ENCODE measurements at regions not wholly inside any gene's neighbourhood (a gene's known extent, or its start where the extent isn't known, plus 50 kb on each side); places are given as distances from the start of the nearest gene placed in this dataset.

DNA sequence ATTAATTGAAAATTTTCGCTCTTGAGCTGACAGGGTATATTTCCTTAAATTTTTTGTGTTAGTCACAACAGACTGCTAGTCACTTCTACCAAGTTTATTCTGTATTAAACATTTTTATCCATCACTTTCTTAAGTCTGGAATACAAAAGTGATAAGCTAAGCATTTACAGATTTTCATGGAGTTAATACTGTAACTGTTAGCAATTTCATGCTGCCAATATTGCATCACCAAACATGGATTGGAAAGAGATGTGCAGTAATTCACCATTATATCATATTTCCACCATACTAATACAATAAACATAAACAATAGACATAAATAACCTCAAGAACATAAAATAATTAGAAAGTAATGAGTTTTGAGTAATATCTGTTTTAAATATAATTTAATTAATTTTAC is 854.0 kb upstream of the CITED2 start:
- TF ChIP-seq SUZ12 (IDR thresholded peaks at IDR 0.05; ENCODE audit: extremely low read depth, insufficient read depth, insufficient read length) (no peak), ZNF274 (IDR thresholded peaks at IDR 0.05; ENCODE audit: low read depth, low read length) (no peak), YY1 (IDR thresholded peaks at IDR 0.05; ENCODE audit: insufficient read depth, insufficient read length) (no peak)
